GM21529 (cell line): ENCODE measurements at regions not wholly inside any gene's neighbourhood (a gene's known extent, or its start where the extent isn't known, plus 50 kb on each side); places are given as distances from the start of the nearest gene placed in this dataset.
"Not testable (repeated sequence)": the region's sequence is repeated elsewhere in the genome, so short reads cannot be mapped to it uniquely, and the experiment has no call there.

Experiments
- ATAC-seq: cut with Tn5 transposase; IDR thresholded peaks from one replicate; pipeline ENCODE4 v1.9.1; 2021; ENCODE audit not compliant: unreplicated experiment

DNA sequence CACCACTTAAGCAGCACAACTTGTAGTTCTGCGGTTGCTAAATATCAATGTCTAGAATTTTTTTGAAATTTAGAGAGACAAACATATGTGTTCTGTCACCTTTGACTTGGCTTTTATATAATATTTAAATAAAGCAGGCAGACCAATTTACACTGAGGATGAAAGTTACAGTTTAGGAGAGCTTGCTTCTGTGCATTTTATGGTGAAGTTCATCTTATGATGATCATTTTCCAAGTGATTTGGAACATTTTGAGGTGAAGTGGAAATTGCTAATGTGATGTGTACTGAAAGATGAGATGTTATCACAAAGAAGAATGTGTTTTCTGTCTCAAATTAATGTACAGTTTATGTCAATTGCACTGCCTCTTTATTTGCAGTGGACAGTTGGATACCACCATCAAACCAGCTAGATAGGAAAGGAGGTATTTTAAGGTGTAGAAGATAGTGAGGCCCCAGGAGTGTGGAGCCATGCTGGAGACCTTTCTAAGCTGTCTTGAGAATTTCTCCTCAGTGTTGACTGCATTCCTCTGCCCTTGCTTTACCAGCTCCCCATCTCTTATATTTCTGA lies 461.9 kb downstream of the UTRN start:
- ATAC-seq: no peak

GRCh38 chr6:144749263-144749662 lies 464.1 kb downstream of the UTRN start:
- ATAC-seq: no peak

- ATAC-seq: peak; percentile 98
These were observed 468.0 kb downstream of the UTRN start for GRCh38 chr6:144753023-144753705.

GRCh38 chr6:144756469-144756868 lies 471.3 kb downstream of the UTRN start:
- ATAC-seq: no peak

- no peak for ATAC-seq
These were observed 472.2 kb downstream of the UTRN start for GRCh38 chr6:144757299-144757698.

DNA sequence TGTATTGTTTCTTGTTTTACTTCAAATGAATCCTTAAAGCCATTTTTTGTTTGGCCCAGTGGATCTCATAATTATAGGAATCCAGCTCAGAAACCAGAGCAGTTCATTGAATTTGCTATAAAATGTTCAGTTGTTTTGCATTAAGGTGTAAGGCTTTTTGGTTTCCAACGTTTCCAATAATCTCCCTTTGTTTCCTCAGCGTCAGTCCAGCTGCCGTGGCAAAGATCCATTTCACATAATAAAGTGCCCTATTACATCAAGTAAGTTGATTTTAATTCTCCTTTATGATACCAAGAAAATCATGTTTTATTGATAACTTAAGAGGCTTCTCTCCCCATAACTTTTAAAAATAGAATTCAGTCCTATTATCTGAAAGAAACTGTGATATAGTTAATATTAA lies 472.6 kb downstream of the UTRN start:
- no peak for ATAC-seq

- ATAC-seq: no peak
These were observed 473.5 kb downstream of the UTRN start for GRCh38 chr6:144758602-144759001.

DNA sequence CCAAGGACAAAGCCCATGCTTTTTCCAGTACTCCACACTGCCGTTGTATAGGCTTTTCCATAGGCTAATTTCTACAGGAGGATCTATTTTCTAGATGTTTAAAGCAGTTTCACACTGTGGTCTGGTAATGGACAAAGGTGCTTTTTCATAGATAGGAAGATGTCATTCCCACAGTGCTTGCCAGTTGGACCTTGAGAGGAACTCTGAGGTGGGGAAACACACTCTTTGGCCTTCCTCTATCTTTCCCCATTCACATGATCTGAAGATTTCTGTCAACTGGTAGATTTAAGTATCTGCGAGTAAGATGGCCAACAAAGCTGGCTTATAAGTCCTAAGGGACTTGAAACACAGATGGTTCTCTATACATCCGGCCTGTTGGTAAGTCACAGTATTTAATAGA lies 477.3 kb downstream of the UTRN start:
- no peak for ATAC-seq

GRCh38 chr6:144767051-144767450 lies 481.9 kb downstream of the UTRN start:
- ATAC-seq: no peak

GRCh38 chr6:144768551-144769075 lies 483.5 kb downstream of the UTRN start:
- ATAC-seq: no peak

DNA sequence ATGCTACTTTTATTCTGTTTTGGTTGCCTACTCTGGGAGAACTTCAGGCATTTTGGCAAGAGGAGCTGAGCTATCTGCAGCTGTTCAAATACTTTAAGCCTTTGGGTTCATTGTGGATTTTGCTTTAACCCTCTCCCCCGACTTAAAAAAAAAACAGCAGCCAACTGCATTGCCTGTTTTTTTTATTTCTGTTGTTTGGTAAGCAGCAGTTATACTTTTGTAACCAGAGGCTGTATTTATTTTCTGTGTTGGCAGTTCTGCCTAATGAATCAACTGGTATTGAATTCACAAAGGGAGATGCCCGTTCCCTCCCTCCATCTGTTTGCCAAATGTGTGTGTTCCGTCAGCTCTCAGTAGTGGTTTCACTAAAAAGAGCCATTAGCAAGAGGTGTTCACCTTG lies 484.0 kb downstream of the UTRN start:
- ATAC-seq: no peak

DNA sequence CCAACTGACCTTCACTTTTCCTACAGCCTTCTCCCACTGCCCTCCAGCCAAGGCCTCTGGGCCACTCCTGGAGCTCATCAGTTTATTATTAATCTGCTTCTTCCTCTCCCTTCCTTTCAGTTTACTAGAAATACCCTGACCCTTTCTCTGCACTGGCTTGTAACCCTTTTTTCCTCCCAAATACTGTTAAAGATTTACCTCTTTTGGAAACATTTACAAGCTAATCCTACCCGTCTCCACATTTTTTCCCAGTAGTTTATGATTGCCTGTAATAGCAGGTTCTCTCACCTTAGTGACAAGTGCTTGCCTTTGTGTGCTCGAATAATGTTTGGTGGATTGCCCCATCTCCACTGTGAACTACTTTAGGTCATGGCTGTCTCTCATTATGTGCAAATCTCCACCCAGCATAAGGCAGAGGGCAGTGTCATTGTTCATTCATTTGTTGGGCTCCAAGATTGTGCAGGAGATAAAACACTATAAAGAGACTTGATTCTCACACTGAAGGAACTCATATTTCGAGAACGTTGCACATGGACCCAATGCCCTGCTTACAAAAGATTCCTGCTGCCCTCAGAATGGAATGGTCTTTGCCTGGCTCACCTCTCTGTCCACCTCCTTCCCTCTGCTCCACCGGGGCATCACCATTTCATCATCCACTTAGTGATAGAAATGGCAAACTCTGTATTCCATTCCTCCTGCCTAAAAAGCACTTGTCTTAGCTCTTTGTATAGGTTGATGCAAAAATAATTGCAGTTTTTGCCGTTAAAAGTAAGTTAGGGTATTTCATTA lies 491.1 kb downstream of the UTRN start:
- ATAC-seq: no peak

GRCh38 chr6:144777249-144777648 lies 492.1 kb downstream of the UTRN start:
- ATAC-seq: no peak

DNA sequence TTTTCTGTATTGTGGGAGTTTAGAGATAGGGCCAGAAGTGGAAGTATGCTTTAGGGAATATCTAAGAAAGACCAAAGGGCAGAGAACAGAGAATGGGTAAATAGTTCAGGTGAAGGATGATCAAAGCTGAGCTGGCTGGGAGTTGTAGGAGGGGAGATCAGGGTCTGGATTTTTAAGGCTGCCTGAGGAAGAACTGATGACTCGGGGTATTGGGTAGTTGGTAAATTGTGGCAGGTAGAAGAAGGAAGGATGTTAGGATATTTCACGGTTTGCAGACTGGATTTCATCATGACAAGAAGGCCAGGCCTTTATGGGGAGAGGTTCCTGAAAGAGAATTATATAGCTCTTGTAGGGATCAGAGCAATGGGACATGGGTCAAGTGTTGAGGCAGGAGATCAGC lies 492.9 kb downstream of the UTRN start:
- ATAC-seq: no peak

DNA sequence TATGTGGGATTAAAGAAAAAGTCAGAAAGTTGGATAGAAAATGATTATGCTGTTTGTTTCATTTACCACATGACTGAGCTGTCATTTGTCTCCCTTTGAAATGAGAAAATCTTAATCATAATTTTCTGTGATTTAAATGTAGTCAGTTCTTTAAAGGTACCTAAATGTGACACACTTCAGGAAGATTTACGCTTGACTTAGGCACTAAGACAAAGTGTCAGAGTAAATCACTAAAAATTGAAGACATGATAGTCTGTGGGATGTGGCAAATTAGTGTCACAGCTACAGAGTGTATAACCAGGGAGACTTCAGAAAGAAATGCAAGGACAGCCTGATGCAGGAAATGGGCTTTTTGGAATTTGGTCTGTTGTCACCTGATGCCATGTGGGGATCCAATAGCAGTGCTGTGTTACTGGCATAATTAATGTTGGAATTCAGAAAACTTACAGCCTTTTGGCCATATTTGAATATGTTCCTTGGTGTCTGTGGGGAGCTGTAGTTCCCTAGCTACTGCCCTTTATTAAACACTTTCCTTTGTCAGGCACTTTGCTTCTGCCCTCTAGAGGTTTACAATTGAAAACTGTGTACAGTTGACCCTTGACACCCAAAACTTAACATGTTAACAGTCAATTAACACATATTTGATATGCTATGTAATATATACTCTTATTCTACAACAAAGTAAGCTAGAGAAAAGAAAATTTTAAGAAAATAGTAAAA lies 493.8 kb downstream of the UTRN start:
- no peak for ATAC-seq

GRCh38 chr6:144781836-144782235 lies 496.7 kb downstream of the UTRN start:
- no peak for ATAC-seq

GRCh38 chr6:144782634-144783033 lies 497.5 kb downstream of the UTRN start:
- no peak for ATAC-seq

DNA sequence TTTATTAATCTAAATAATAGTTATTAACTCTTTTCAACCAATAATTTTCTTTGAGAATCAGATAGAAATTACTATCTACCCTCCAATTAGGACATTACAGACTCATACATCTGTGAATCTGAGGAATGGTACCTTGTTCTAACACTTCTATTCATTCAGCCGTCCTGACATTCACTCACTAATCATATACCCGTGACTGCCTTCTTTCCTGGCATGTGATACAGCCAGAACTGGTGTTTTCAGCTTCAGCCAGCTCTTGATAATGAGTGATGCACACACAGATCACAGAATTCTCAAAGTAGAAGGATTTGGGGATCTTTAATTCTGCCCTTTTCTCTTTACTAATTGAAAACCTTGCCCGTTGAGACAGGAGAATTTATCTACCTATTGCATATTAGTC lies 499.9 kb downstream of the UTRN start:
- no peak for ATAC-seq

DNA sequence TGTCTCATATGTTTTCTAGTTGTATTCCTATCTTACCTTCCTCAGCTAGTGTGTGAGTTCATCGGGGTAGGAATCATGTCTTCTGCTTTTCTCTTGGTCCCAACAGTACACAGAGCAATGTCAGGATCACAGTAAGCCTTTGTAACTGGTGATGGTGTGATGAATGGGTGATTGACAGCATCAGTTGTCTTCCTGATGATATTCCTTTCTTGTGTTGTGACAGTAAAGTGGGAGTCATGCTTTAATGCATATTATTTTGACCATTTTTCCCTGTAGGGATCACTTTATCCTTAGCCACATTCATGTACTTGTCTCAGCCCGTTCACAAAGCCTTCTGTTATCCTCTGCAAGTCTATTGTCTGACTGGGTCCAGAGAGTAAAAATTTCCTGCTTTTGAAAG lies 501.7 kb downstream of the UTRN start:
- ATAC-seq: no peak

GRCh38 chr6:144793744-144794143 lies 508.6 kb downstream of the UTRN start:
- no peak for ATAC-seq

DNA sequence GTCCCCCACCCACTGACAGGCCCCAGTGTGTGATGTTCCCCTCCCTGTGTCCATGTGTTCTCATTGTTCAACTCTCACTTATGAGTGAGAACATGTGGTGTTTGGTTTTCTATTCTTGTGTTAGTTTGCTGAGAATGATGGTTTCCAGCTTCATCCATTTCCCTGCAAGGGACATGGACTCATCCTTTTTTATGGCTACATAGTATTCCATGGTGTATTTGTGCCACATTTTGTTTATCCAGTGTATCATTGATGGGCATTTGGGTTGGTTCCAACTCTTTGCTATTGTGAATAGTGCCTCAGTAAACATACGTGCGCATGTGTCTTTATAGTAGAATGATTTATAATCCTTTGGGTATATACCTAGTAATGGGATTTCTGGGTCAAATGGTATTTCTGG lies 509.9 kb downstream of the UTRN start:
- not testable (repeated sequence) for ATAC-seq
